Fibroblast of lung (primary cell): ENCODE measurements at regions not wholly inside any gene's neighbourhood (a gene's known extent, or its start where the extent isn't known, plus 50 kb on each side); places are given as distances from the start of the nearest gene placed in this dataset.

ENCODE experiments used
- EZH2 ChIP-seq: IDR thresholded peaks from 2 replicates; pipeline ENCODE4 v1.5.1; 2012; ENCODE audit warnings: low read length, control low read depth, mild to moderate bottlenecking; ENCODE audit errors: missing control alignments
- TF ChIP-seq, protein P1 (sequence below), 2 donors: IDR thresholded peaks in 1 of 2; conservative IDR thresholded peaks in 1 of 2; 1 replicate in 1 of 2; 2 replicates in 1 of 2; pipeline ENCODE4 v1.5.1; 2011 to 2012; ENCODE audit warnings: low read length in 2 of 2, control low read depth in 1 of 2, inconsistent platforms in 1 of 2, low read depth in 1 of 2, mild to moderate bottlenecking in 1 of 2

- TF ChIP-seq, protein P1, sequence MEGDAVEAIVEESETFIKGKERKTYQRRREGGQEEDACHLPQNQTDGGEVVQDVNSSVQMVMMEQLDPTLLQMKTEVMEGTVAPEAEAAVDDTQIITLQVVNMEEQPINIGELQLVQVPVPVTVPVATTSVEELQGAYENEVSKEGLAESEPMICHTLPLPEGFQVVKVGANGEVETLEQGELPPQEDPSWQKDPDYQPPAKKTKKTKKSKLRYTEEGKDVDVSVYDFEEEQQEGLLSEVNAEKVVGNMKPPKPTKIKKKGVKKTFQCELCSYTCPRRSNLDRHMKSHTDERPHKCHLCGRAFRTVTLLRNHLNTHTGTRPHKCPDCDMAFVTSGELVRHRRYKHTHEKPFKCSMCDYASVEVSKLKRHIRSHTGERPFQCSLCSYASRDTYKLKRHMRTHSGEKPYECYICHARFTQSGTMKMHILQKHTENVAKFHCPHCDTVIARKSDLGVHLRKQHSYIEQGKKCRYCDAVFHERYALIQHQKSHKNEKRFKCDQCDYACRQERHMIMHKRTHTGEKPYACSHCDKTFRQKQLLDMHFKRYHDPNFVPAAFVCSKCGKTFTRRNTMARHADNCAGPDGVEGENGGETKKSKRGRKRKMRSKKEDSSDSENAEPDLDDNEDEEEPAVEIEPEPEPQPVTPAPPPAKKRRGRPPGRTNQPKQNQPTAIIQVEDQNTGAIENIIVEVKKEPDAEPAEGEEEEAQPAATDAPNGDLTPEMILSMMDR (conservative IDR thresholded peaks at IDR 0.05 in 1 of 2, IDR thresholded peaks at IDR 0.05 in 1 of 2; ENCODE audit: low read depth in 1 of 2, low read length in 2 of 2): no peak
- no peak for TF ChIP-seq EZH2
Observed at GRCh38 chr1:80876035-80876434, 924.7 kb upstream of the ADGRL2 start.
